H1 (cell line): ENCODE measurements at regions not wholly inside any gene's neighbourhood (a gene's known extent, or its start where the extent isn't known, plus 50 kb on each side); places are given as distances from the start of the nearest gene placed in this dataset.

Experiments used
- CTCF ChIA-PET: fragments of 300-600 bp; sonication (Branson Sonifier 250); formaldehyde crosslinking; loops from one replicate; lab custom pipeline; 2021; ENCODE audit not compliant: partially characterized antibody; lab: Charles Lee
- POLR2A ChIA-PET: fragments of 300-600 bp; sonication (Branson Sonifier 250); formaldehyde crosslinking; loops from one replicate; lab custom pipeline; 2021; ENCODE audit warnings: inconsistent platforms; ENCODE audit not compliant: partially characterized antibody; lab: Charles Lee
- DNase-seq, 2 experiments: peaks; one replicate each; pipeline versions ENCODE4 v3.0.0 to v3.0.0-alpha.2; 2010 to 2022; ENCODE audit warnings: low spot score in 2 of 2, low read depth in 1 of 2, mixed read lengths in 1 of 2
- FAIRE-seq: peaks from 2 replicates; lab custom pipeline; 2011; peaks lifted over from hg19 to GRCh38; lab: Jason Lieb, UNC
- H2AFZ ChIP-seq: 2 replicates; pipeline ENCODE4 v1.8.1; 2012; ENCODE audit warnings: low read length, inconsistent platforms
- H2AK5ac ChIP-seq: 2 replicates; pipeline ENCODE4 v1.6.1; 2013; ENCODE audit warnings: low read depth, low read length
- H2BK120ac ChIP-seq: replicated peaks from 2 replicates; pipeline ENCODE3; 2013; ENCODE audit warnings: low read depth, low read length, inconsistent platforms
- H2BK12ac ChIP-seq: 2 replicates; pipeline ENCODE4 v1.6.1; 2013; ENCODE audit warnings: low read depth, low read length
- H2BK15ac ChIP-seq: 2 replicates; pipeline ENCODE4 v1.6.1; 2013; ENCODE audit warnings: low read length
- H2BK20ac ChIP-seq: 2 replicates; pipeline ENCODE4 v1.6.1; 2013; ENCODE audit warnings: low read length
- H2BK5ac ChIP-seq: 2 replicates; pipeline ENCODE4 v1.6.1; 2013; ENCODE audit warnings: low read depth, low read length
- H3K14ac ChIP-seq: 2 replicates; pipeline ENCODE4 v1.6.1; 2013; ENCODE audit warnings: inconsistent platforms; ENCODE audit not compliant: insufficient read length
- H3K18ac ChIP-seq: 2 replicates; pipeline ENCODE4 v1.6.1; 2013; ENCODE audit warnings: low read length; ENCODE audit errors: extremely low read depth
- H3K23ac ChIP-seq: 2 replicates; pipeline ENCODE4 v1.6.1; 2013; ENCODE audit warnings: inconsistent platforms; ENCODE audit not compliant: insufficient read length
- H3K23me2 ChIP-seq: 2 replicates; pipeline ENCODE4 v1.6.1; 2013; ENCODE audit warnings: low read depth, low read length
- H3K27ac ChIP-seq: 2 replicates; pipeline ENCODE4 v1.6.1; 2011; ENCODE audit warnings: low read depth, low read length, inconsistent platforms
- H3K27me3 ChIP-seq, 4 experiments: replicated peaks in 1 of 4; 1 replicate in 1 of 4; 2 replicates in 3 of 4; pipeline versions ENCODE4 v1.6.1 to v1.8.1; 2011 to 2013; ENCODE audit warnings: low read length in 3 of 4, mild to moderate bottlenecking in 3 of 4, inconsistent platforms in 2 of 4, mixed read lengths in 2 of 4, moderate library complexity in 1 of 4; ENCODE audit not compliant: control insufficient read depth in 3 of 4, insufficient read depth in 3 of 4; ENCODE audit errors: extremely low read depth in 1 of 4
- H3K36me3 ChIP-seq, 4 experiments: 2 replicates each; pipeline versions ENCODE4 v1.6.1 to v1.8.1; 2011 to 2013; ENCODE audit warnings: mild to moderate bottlenecking in 4 of 4, low read length in 3 of 4, moderate library complexity in 2 of 4, control low read depth in 1 of 4, inconsistent platforms in 1 of 4; ENCODE audit not compliant: insufficient read depth in 4 of 4, control insufficient read depth in 2 of 4
- H3K4ac ChIP-seq: replicated peaks from 2 replicates; pipeline ENCODE3; 2013; ENCODE audit warnings: low read length, low read depth, mixed read lengths, inconsistent platforms; ENCODE audit not compliant: insufficient read length
- H3K4me1 ChIP-seq, 4 experiments: replicated peaks in 1 of 4; 1 replicate in 1 of 4; 2 replicates in 3 of 4; pipeline versions ENCODE4 v1.6.1 to v1.8.1; 2011 to 2013; ENCODE audit warnings: low read length in 3 of 4, inconsistent platforms in 2 of 4, mixed read lengths in 1 of 4; ENCODE audit not compliant: insufficient read depth in 4 of 4, control insufficient read depth in 3 of 4
- H3K4me2 ChIP-seq, 2 experiments: 2 replicates each; pipeline versions ENCODE4 v1.6.1 to v1.8.1; 2011 to 2013; ENCODE audit warnings: low read depth in 2 of 2, low read length in 2 of 2, control low read depth in 1 of 2, inconsistent platforms in 1 of 2, mild to moderate bottlenecking in 1 of 2; ENCODE audit not compliant: insufficient read depth in 1 of 2
- H3K4me3 ChIP-seq, 4 experiments: fragments of 200-600, 300-600 bp in 1 of 4; sonication (generic), shearing (Covaris generic), sonication (Bioruptor Twin) in 1 of 4; 2 replicates each; pipeline versions ENCODE4 v1.5.1 to v1.8.1; 2011 to 2016; ENCODE audit warnings: low read length in 4 of 4, low read depth in 3 of 4, control low read depth in 2 of 4, inconsistent platforms in 2 of 4, mild to moderate bottlenecking in 2 of 4, mixed read lengths in 1 of 4, moderate library complexity in 1 of 4; ENCODE audit not compliant: insufficient read depth in 2 of 4; ENCODE audit errors: extremely low read depth in 1 of 4
- H3K56ac ChIP-seq: replicated peaks from 2 replicates; pipeline ENCODE3; 2013; ENCODE audit warnings: low read depth, mild to moderate bottlenecking, mixed read lengths, low read length, inconsistent platforms; ENCODE audit not compliant: insufficient read length
- H3K79me1 ChIP-seq: 2 replicates; pipeline ENCODE4 v1.6.1; 2013; ENCODE audit warnings: low read depth, low read length, control low read depth
- H3K79me2 ChIP-seq, 2 experiments: 2 replicates each; pipeline versions ENCODE4 v1.6.1 to v1.8.1; 2012 to 2013; ENCODE audit warnings: low read length in 2 of 2, mild to moderate bottlenecking in 2 of 2, inconsistent platforms in 1 of 2; ENCODE audit not compliant: insufficient read depth in 2 of 2, control insufficient read depth in 1 of 2
- H3K9ac ChIP-seq, 4 experiments: replicated peaks in 1 of 4; 1 replicate in 1 of 4; 2 replicates in 3 of 4; pipeline versions ENCODE4 v1.6.1 to v1.8.1; 2011 to 2013; ENCODE audit warnings: low read depth in 3 of 4, low read length in 3 of 4, control low read depth in 2 of 4, mild to moderate bottlenecking in 2 of 4, moderate library complexity in 2 of 4, inconsistent platforms in 1 of 4; ENCODE audit errors: extremely low read depth in 1 of 4
- H3K9me3 ChIP-seq, 2 experiments: 2 replicates each; pipeline versions ENCODE4 v1.6.1 to v1.8.1; 2012 to 2013; ENCODE audit warnings: mild to moderate bottlenecking in 2 of 2, moderate library complexity in 2 of 2, control low read depth in 1 of 2, inconsistent platforms in 1 of 2, low read depth in 1 of 2, low read length in 1 of 2, mixed read lengths in 1 of 2; ENCODE audit not compliant: insufficient read depth in 2 of 2
- H4K20me1 ChIP-seq, 2 experiments: replicated peaks in 1 of 2; 2 replicates each; pipeline versions ENCODE3 to v1.8.1; 2011 to 2013; ENCODE audit warnings: inconsistent platforms in 2 of 2, low read length in 2 of 2, mild to moderate bottlenecking in 1 of 2; ENCODE audit not compliant: insufficient read depth in 2 of 2, control insufficient read depth in 1 of 2
- H4K5ac ChIP-seq: 2 replicates; pipeline ENCODE4 v1.6.1; 2013; ENCODE audit warnings: low read length, low read depth, mixed read lengths, inconsistent platforms; ENCODE audit not compliant: insufficient read length
- H4K8ac ChIP-seq: 2 replicates; pipeline ENCODE4 v1.8.0; 2013; ENCODE audit warnings: mild to moderate bottlenecking, moderate library complexity, low read length, inconsistent platforms; ENCODE audit not compliant: insufficient read depth; ENCODE audit errors: extremely low read depth
- H4K91ac ChIP-seq: replicated peaks from 2 replicates; pipeline ENCODE3; 2013; ENCODE audit warnings: low read length, mixed read lengths, inconsistent platforms; ENCODE audit not compliant: insufficient read length
- ASH2L ChIP-seq: fragments of 200-600, 300-600 bp; sonication (generic); IDR thresholded peaks from one replicate; pipeline ENCODE4 v1.7.1; 2017; ENCODE audit warnings: low read length
- CEBPB ChIP-seq: IDR thresholded peaks from 2 replicates; pipeline ENCODE4 v1.6.1; 2012; ENCODE audit warnings: low read depth, low read length
- E2F6 ChIP-seq: IDR thresholded peaks from 2 replicates; pipeline ENCODE4 v1.6.1; 2012; ENCODE audit warnings: inconsistent platforms
- FOSL1 ChIP-seq: IDR thresholded peaks from 2 replicates; pipeline ENCODE4 v1.6.1; 2011; ENCODE audit warnings: mild to moderate bottlenecking, low read depth, low read length, moderate library complexity; ENCODE audit not compliant: insufficient read depth
- GTF2F1 ChIP-seq: IDR thresholded peaks from 2 replicates; pipeline ENCODE4 v1.6.1; 2012; ENCODE audit warnings: low read depth, low read length, improper control_type of control experiment, borderline replicate concordance
- JUND ChIP-seq: IDR thresholded peaks from 2 replicates; pipeline ENCODE4 v1.6.1; 2011; ENCODE audit warnings: mild to moderate bottlenecking, improper control_type of control experiment, low read length
- KDM4A ChIP-seq: IDR thresholded peaks from one replicate; pipeline ENCODE4 v1.7.1; 2012; ENCODE audit warnings: low read depth, mild to moderate bottlenecking, moderate library complexity, low read length, inconsistent platforms; ENCODE audit not compliant: severe bottlenecking
- KDM5A ChIP-seq: fragments of 200-600 bp; IDR thresholded peaks from 2 replicates; pipeline ENCODE4 v1.7.1; 2012; ENCODE audit warnings: mild to moderate bottlenecking, low read length, inconsistent platforms, mixed read lengths
- MAFK ChIP-seq: IDR thresholded peaks from 2 replicates; pipeline ENCODE4 v1.6.1; 2012; ENCODE audit warnings: low read depth, mild to moderate bottlenecking, improper control_type of control experiment, low read length
- NRF1 ChIP-seq: IDR thresholded peaks from 2 replicates; pipeline ENCODE4 v1.6.1; 2011; ENCODE audit warnings: mild to moderate bottlenecking, low read depth, low read length, improper control_type of control experiment
- SP2 ChIP-seq: IDR thresholded peaks from 2 replicates; pipeline ENCODE4 v1.6.1; 2012; ENCODE audit warnings: mild to moderate bottlenecking, low read length, inconsistent platforms
- SRF ChIP-seq: IDR thresholded peaks from 2 replicates; pipeline ENCODE4 v1.6.1; 2011; ENCODE audit warnings: mild to moderate bottlenecking, low read depth, low read length, moderate library complexity
- TAF7 ChIP-seq: optimal IDR thresholded peaks from 2 replicates; pipeline ENCODE3; 2011; ENCODE audit warnings: low read depth, mild to moderate bottlenecking, inconsistent platforms, low read length, moderate library complexity, borderline replicate concordance
- WGBS, 2 experiments: shearing (Covaris generic) in 1 of 2; methylation state at CpG; one replicate each; pipeline versions ENCODE4 v1.1.6 to v1.1.7; 2013 to 2015; ENCODE audit warnings: low lambda C conversion rate in 2 of 2, mixed read lengths in 2 of 2, inconsistent platforms in 1 of 2, low coverage in 1 of 2, missing lambda C conversion rate in 1 of 2; ENCODE audit not compliant: insufficient replicate concordance in 2 of 2, insufficient coverage in 1 of 2, insufficient read length in 1 of 2; ENCODE audit errors: extremely low coverage in 1 of 2, missing lambda C conversion rate in 1 of 2; 5-methylcytosine and 5-hydroxymethylcytosine counted together

DNA sequence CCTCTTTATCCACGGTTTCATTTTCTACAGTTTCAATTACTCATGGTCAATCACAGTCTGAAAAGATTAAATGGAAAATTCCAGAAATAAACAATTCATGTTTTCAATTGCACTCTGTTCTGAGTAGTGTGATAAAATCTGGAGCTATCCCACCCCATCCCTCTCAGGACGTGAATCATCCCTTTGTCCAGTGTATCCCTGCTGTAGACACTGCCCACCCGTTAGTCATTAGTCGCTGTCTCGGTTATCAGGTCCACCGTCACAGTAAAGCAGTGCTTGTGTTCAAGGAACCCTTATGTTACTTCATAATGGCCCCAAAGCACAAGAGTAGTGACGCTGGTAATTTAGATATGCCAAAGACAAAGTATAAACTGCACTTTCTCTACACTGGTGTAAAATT, 141.0 kb upstream of the LMNTD1 start:
- H3K9ac ChIP-seq = no peak overlapping the region
- POLR2A ChIA-PET = no interaction called here

More for the DNA sequence above, 141.0 kb upstream of the LMNTD1 start:
- CTCF ChIA-PET = interaction anchor here (1.2 kb wide), 1 partner anchor 16 kb away, joined by 3 read pairs; no protein-coding TSS in a partner anchor
- 0 out of 4 replicates have a peak, but pooled peaks cover 5 to 7% of the 10 kb centered on the region in 2 experiments for H3K9me3 ChIP-seq
- H3K4me3 ChIP-seq = no peak overlapping the region
- TF ChIP-seq E2F6 (no peak), TAF7 (no peak), SRF (no peak), NRF1 (no peak), KDM4A (no peak), SP2 (no peak), ASH2L (no peak), JUND (no peak), FOSL1 (no peak), CEBPB (no peak), MAFK (no peak), GTF2F1 (no peak), KDM5A (no peak)
- TF ChIP-seq, all 59 proteins: peak for 0
- no peak overlapping the region for H2AFZ ChIP-seq
- no peaks in the 10 kb centered on the region for H3K36me3 ChIP-seq
- peaks cover 0 to 15% (median 7%) of the 10 kb centered on the region in 4 experiments; a peak in 4 of 7 replicates for H3K4me1 ChIP-seq
- H2BK5ac ChIP-seq = no peak overlapping the region
- no peaks in the 10 kb centered on the region for H4K20me1 ChIP-seq
- FAIRE-seq (no peak), DNase-seq (no peak)
- H3K4me2 ChIP-seq = no peak overlapping the region
- no peaks in the 10 kb centered on the region for H3K27me3 ChIP-seq
- H2BK12ac ChIP-seq = no peak overlapping the region
- H2BK120ac ChIP-seq = no peak overlapping the region
- no peak overlapping the region for H3K27ac ChIP-seq
- no peak overlapping the region for H4K8ac ChIP-seq
- no peaks in the 10 kb centered on the region for H3K79me2 ChIP-seq
- H4K91ac ChIP-seq = no peak overlapping the region
- no peaks in the 10 kb centered on the region for H3K23me2 ChIP-seq
- no peak overlapping the region for H3K23ac ChIP-seq
- no peaks in the 10 kb centered on the region for H3K79me1 ChIP-seq
- no peak overlapping the region for H3K56ac ChIP-seq
- no peak overlapping the region for H4K5ac ChIP-seq
- no peak overlapping the region for H3K4ac ChIP-seq
- H2BK20ac ChIP-seq = no peak overlapping the region
- H3K18ac ChIP-seq = no peak overlapping the region
- no peak overlapping the region for H3K14ac ChIP-seq
- H2BK15ac ChIP-seq = no peak overlapping the region
- 88% methylated on average over 7 of the region's 7 CpGs; no CpG with 5 or more reads in 1 of the 2 experiments for WGBS, 2 experiments
- H2AK5ac ChIP-seq = no peak overlapping the region
